RKO (cell line): ENCODE measurements at regions not wholly inside any gene's neighbourhood (a gene's known extent, or its start where the extent isn't known, plus 50 kb on each side); places are given as distances from the start of the nearest gene placed in this dataset.

ENCODE experiments used
- DNase-seq: peaks from one replicate; pipeline ENCODE4 v3.0.0-alpha.2; 2016; ENCODE audit warnings: low spot score

GRCh38 chr17:77854759-77855745, 103.5 kb upstream of the TNRC6C start:
- DNase-seq = no peak

GRCh38 chr17:77856551-77857305, 101.8 kb upstream of the TNRC6C start:
- DNase-seq = no peak

- no peak for DNase-seq
These were observed 101.3 kb upstream of the TNRC6C start for GRCh38 chr17:77857306-77857555.

- no peak for DNase-seq
These were observed 100.9 kb upstream of the TNRC6C start for GRCh38 chr17:77857613-77858012.

- no peak for DNase-seq
These were observed 100.0 kb upstream of the TNRC6C start for GRCh38 chr17:77858291-77859034.

- no peak for DNase-seq
These were observed 99.3 kb upstream of the TNRC6C start for GRCh38 chr17:77859035-77859810.

- no peak for DNase-seq
These were observed 97.3 kb upstream of the TNRC6C start for GRCh38 chr17:77861133-77861695.

- DNase-seq = no peak
These were observed 96.4 kb upstream of the TNRC6C start for GRCh38 chr17:77861981-77862645.

GRCh38 chr17:77862890-77863813, 95.4 kb upstream of the TNRC6C start:
- no peak for DNase-seq

GRCh38 chr17:77863814-77864161, 94.7 kb upstream of the TNRC6C start:
- DNase-seq = no peak

- no peak for DNase-seq
These were observed 94.0 kb upstream of the TNRC6C start for GRCh38 chr17:77864234-77865111.

- no peak for DNase-seq
These were observed 93.3 kb upstream of the TNRC6C start for GRCh38 chr17:77865112-77865611.

- no peak for DNase-seq
These were observed 92.8 kb upstream of the TNRC6C start for GRCh38 chr17:77865716-77866115.

- DNase-seq = no peak
These were observed 91.2 kb upstream of the TNRC6C start for GRCh38 chr17:77867308-77867781.

- no peak for DNase-seq
These were observed 90.4 kb upstream of the TNRC6C start for GRCh38 chr17:77867976-77868713.

- no peak for DNase-seq
These were observed 89.4 kb upstream of the TNRC6C start for GRCh38 chr17:77869041-77869599.

GRCh38 chr17:77869665-77870132, 88.8 kb upstream of the TNRC6C start:
- DNase-seq = no peak
